Neural progenitor cell (in vitro differentiated cells): ENCODE measurements at regions not wholly inside any gene's neighbourhood (a gene's known extent, or its start where the extent isn't known, plus 50 kb on each side); places are given as distances from the start of the nearest gene placed in this dataset.

Experiments used
- CTCF ChIP-seq: fragments of 200-600 bp; sonication (generic); IDR thresholded peaks from 2 replicates; pipeline ENCODE4 v1.5.1; 2017; ENCODE audit warnings: antibody characterized with exemption, mild to moderate bottlenecking
- EZH2 ChIP-seq: fragments of 200-600 bp; sonication (generic); IDR thresholded peaks from 2 replicates; pipeline ENCODE4 v1.6.1; 2017; ENCODE audit warnings: antibody characterized with exemption, mild to moderate bottlenecking, moderate library complexity

- TF ChIP-seq CTCF (no peak), EZH2 (no peak)
Measured at GRCh38 chr22:11598492-11599440, 3929.2 kb upstream of the OR11H1 start.
